SJCRH30 (cell line): ENCODE measurements at regions not wholly inside any gene's neighbourhood (a gene's known extent, or its start where the extent isn't known, plus 50 kb on each side); places are given as distances from the start of the nearest gene placed in this dataset.

Source experiments
- DNase-seq, 2 experiments: peaks; one replicate each; pipeline ENCODE4 v3.0.0-alpha.2; 2015 to 2020
- H3K27ac ChIP-seq: fragments of 250-450 bp; sonication (Bioruptor Pico); 2 replicates; pipeline ENCODE4 v1.5.1; 2020; ENCODE audit warnings: mild to moderate bottlenecking, moderate library complexity
- H3K27me3 ChIP-seq: fragments of 250-450 bp; sonication (Bioruptor Pico); 2 replicates; pipeline ENCODE4 v1.5.1; 2020; ENCODE audit warnings: mild to moderate bottlenecking, moderate library complexity
- H3K36me3 ChIP-seq: fragments of 250-450 bp; sonication (Bioruptor Pico); 2 replicates; pipeline ENCODE4 v1.5.1; 2020; ENCODE audit warnings: mild to moderate bottlenecking, moderate library complexity
- H3K4me1 ChIP-seq: fragments of 250-450 bp; sonication (Bioruptor Pico); 2 replicates; pipeline ENCODE4 v1.5.1; 2020; ENCODE audit warnings: mild to moderate bottlenecking, moderate library complexity
- H3K4me3 ChIP-seq: fragments of 250-450 bp; sonication (Bioruptor Pico); 2 replicates; pipeline ENCODE4 v1.5.1; 2020; ENCODE audit warnings: mild to moderate bottlenecking, moderate library complexity
- H3K9me3 ChIP-seq: fragments of 250-450 bp; sonication (Bioruptor Pico); replicated peaks from 2 replicates; pipeline ENCODE4 v1.5.1; 2020; ENCODE audit warnings: mild to moderate bottlenecking, moderate library complexity

DNA sequence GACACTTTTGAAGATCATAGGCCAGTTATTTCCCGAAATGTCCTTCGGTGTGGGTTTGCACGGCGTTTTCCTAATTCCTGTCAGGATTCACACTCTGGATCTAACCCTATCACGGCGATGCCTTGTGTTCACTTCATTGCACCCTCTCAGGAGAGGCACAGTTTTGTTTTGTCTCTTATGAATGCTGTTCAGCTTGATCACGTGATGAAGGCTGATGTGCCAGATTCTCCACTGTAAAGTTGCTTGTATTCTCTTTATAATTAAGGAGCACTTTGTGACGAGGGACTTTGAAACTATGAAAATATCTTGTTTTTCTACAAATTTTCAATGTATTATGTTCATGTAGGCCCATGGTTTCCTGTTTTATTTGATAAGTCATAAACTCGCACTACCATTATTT lies 568.1 kb downstream of the ACTR3B start:
- no peaks in the 10 kb centered on the region for H3K36me3 ChIP-seq
- H3K27ac ChIP-seq: no peak overlapping the region
- H3K9me3 ChIP-seq: no peaks in the 10 kb centered on the region
- H3K4me3 ChIP-seq: no peak overlapping the region
- no peaks in the 10 kb centered on the region for H3K27me3 ChIP-seq
- no peak for DNase-seq
- no peaks in the 10 kb centered on the region for H3K4me1 ChIP-seq

DNA sequence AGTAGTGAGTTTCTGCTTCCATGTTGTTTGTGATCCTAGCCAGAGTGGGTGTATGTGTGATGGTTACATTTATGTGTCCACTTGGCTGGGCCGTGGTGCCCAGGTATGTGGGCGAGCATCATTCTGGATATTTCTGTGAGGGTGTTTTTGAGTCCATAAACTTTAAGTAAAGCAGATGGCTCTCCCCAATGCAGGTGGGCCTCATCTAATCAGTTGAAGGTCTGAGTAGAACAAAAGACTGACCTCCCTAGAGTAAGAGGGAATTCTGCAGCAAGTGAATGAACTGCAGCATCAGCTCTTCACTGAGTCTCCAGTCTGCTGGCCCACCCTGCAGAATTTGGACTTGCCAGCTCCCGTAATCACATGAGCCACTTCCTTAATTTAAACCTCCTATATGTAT lies 571.9 kb downstream of the ACTR3B start:
- Histone ChIP-seq H3K36me3 (no peaks in the 10 kb centered on the region), H3K27me3 (no peaks in the 10 kb centered on the region), H3K9me3 (no peaks in the 10 kb centered on the region), H3K4me3 (no peak overlapping the region), H3K27ac (no peak overlapping the region), H3K4me1 (no peaks in the 10 kb centered on the region)
- no peak for DNase-seq

- Histone ChIP-seq H3K4me1 (no peaks in the 10 kb centered on the region), H3K27me3 (peaks cover 5% of the 10 kb centered on the region; the same call in 1 of the 2 replicates), H3K9me3 (no peaks in the 10 kb centered on the region; the same call in 1 of the 2 replicates), H3K4me3 (no peak overlapping the region), H3K27ac (no peak overlapping the region), H3K36me3 (no peaks in the 10 kb centered on the region)
- no peak for DNase-seq
These were observed 594.5 kb downstream of the ACTR3B start for GRCh38 chr7:153354071-153354470.

- no peaks in the 10 kb centered on the region for H3K4me1 ChIP-seq
- H3K9me3 ChIP-seq: no peaks in the 10 kb centered on the region
- H3K27me3 ChIP-seq: no peaks in the 10 kb centered on the region
- H3K4me3 ChIP-seq: no peak overlapping the region
- no peaks in the 10 kb centered on the region for H3K36me3 ChIP-seq
- peak in 1 of 2 experiments; percentile 22 for DNase-seq
- H3K27ac ChIP-seq: no peak overlapping the region
These were observed 610.5 kb downstream of the ACTR3B start for GRCh38 chr7:153370092-153370491.

DNA sequence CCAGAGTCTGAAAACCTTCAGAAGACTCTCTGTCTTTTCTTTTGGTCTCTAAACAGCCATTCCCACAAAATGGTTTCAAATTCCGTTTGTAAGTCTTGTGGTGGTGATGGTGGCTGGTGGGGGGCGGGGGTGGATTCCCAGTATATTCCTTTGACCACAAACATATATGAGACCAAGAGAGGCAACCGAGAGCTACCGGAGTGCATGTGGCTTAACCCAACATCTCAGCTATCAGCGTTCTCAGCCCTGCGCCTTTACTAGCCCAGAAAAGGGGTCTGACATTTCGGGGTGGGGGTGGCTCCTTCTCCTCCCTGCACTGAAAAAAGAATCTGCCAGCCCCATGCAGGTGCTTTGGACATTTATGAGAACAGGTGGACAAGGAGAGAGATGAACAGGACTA lies 621.1 kb downstream of the ACTR3B start:
- H3K36me3 ChIP-seq: no peaks in the 10 kb centered on the region
- H3K4me1 ChIP-seq: no peaks in the 10 kb centered on the region
- peak in 1 of 2 experiments; percentile 10 for DNase-seq
- peaks cover 16% of the 10 kb centered on the region; the same call in 1 of the 2 replicates for H3K27me3 ChIP-seq
- H3K4me3 ChIP-seq: no peak overlapping the region
- H3K27ac ChIP-seq: no peak overlapping the region
- no peaks in the 10 kb centered on the region for H3K9me3 ChIP-seq

- no peaks in the 10 kb centered on the region for H3K36me3 ChIP-seq
- no peak overlapping the region for H3K4me3 ChIP-seq
- no peaks in the 10 kb centered on the region for H3K4me1 ChIP-seq
- DNase-seq: peak; percentile 19 to 69
- no peaks in the 10 kb centered on the region for H3K9me3 ChIP-seq
- H3K27ac ChIP-seq: no peak overlapping the region
- H3K27me3 ChIP-seq: peaks cover 12% of the 10 kb centered on the region; the same call in 1 of the 2 replicates
These were observed 621.9 kb downstream of the ACTR3B start for GRCh38 chr7:153381275-153382040.

- Histone ChIP-seq H3K4me1 (no peaks in the 10 kb centered on the region), H3K4me3 (no peak overlapping the region), H3K27me3 (peaks cover 12% of the 10 kb centered on the region; the same call in 1 of the 2 replicates), H3K27ac (no peak overlapping the region), H3K36me3 (no peaks in the 10 kb centered on the region), H3K9me3 (no peaks in the 10 kb centered on the region)
- DNase-seq: no peak
These were observed 623.1 kb downstream of the ACTR3B start for GRCh38 chr7:153382641-153383101.

DNA sequence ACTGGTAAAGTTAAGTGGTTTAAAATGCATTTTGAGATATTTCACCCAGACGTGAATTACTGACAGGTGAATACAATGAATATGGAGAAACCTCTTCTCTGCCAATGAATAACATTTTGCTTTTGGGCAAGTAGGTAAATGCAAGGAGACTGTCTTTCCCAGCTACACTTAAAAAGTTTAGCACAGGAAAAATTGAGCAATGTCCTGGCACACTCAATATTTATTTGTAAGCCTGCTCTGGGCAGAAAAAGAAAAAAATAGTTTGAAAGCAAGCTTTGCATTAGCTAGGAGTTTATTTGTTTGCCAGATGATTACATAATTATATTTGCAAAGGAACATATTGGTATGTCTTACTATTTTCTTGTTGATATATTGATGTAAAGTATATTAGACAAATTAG lies 624.2 kb downstream of the ACTR3B start:
- Histone ChIP-seq H3K36me3 (no peaks in the 10 kb centered on the region), H3K4me1 (no peaks in the 10 kb centered on the region), H3K9me3 (no peaks in the 10 kb centered on the region), H3K4me3 (no peak overlapping the region), H3K27me3 (peaks cover 12% of the 10 kb centered on the region; the same call in 1 of the 2 replicates), H3K27ac (no peak overlapping the region)
- no peak for DNase-seq

DNA sequence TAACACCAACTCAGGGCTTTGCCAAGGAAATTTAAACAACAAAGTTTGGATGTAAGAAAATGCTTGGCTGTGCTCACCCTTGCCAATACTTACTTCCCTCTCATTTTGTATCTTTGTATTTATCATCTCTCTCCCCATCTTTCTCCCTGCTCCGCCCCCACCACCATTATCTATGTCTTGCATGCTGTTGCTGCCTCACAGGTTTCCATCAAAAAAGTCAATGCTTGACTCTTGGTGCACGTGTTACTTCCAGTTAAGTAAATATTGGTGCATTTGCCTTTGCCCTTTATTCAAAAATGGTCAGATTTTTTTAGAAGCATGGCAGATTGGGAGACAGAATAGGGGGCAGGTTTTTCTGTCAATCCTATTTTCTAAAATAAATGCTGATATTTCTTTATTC lies 626.0 kb downstream of the ACTR3B start:
- H3K9me3 ChIP-seq: no peaks in the 10 kb centered on the region
- peaks cover 11% of the 10 kb centered on the region; the same call in 1 of the 2 replicates for H3K27me3 ChIP-seq
- H3K36me3 ChIP-seq: no peaks in the 10 kb centered on the region
- DNase-seq: no peak
- no peak overlapping the region for H3K27ac ChIP-seq
- H3K4me1 ChIP-seq: no peaks in the 10 kb centered on the region
- H3K4me3 ChIP-seq: no peak overlapping the region

- Histone ChIP-seq H3K27ac (no peak overlapping the region), H3K27me3 (peaks cover 3% of the 10 kb centered on the region; the same call in 1 of the 2 replicates), H3K4me1 (no peaks in the 10 kb centered on the region), H3K4me3 (no peak overlapping the region), H3K36me3 (no peaks in the 10 kb centered on the region), H3K9me3 (no peaks in the 10 kb centered on the region)
- DNase-seq: no peak
These were observed 627.0 kb downstream of the ACTR3B start for GRCh38 chr7:153386556-153386955.

DNA sequence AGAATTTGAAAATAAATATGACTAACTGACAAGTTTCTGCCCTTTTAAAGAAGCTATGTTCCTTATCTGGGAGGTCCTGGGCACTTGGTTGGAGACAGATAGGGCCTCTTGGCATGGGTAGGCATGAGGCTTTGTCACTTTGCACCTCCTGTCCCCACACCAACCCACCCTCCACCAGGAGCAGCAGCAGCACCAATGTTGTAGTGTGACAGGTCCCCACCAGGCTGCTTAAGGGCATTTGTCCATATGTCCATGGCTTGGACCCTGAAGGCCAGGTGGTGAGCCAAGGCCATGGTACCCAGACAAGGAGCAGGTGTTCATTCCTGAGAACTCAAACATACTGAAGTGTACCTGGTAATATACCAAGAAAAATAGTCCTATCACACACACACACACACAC lies 629.1 kb downstream of the ACTR3B start:
- H3K27me3 ChIP-seq: no peaks in the 10 kb centered on the region
- no peaks in the 10 kb centered on the region for H3K36me3 ChIP-seq
- H3K9me3 ChIP-seq: peaks cover 4% of the 10 kb centered on the region
- no peak overlapping the region for H3K27ac ChIP-seq
- H3K4me1 ChIP-seq: no peaks in the 10 kb centered on the region
- DNase-seq: no peak
- H3K4me3 ChIP-seq: no peak overlapping the region

- H3K27me3 ChIP-seq: no peaks in the 10 kb centered on the region
- DNase-seq: no peak
- H3K27ac ChIP-seq: no peak overlapping the region
- no peaks in the 10 kb centered on the region for H3K4me1 ChIP-seq
- no peak overlapping the region for H3K4me3 ChIP-seq
- H3K36me3 ChIP-seq: no peaks in the 10 kb centered on the region
- H3K9me3 ChIP-seq: peaks cover 10% of the 10 kb centered on the region
These were observed 629.7 kb downstream of the ACTR3B start for GRCh38 chr7:153389261-153389660.

DNA sequence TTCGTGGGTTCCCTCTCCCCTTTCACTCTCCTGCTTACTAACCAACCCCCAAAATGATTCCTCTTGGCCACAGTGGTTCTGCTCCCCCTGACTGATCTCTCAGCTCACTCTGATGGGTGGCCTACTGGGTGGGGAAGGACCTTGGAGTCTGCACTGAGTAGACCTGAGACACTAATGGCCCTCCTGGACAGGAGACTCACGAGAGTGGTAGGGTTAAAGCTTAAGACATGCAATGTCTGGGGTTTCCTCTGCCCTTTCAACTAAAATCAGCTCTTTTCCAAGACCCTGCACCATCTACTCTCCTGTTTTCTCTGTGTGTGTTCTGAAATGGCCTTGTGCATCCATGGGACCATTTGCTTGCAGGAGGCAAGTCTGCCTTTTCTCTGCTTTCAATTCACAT lies 631.4 kb downstream of the ACTR3B start:
- Histone ChIP-seq H3K4me1 (no peaks in the 10 kb centered on the region), H3K4me3 (no peak overlapping the region)
- no peak for DNase-seq

DNA sequence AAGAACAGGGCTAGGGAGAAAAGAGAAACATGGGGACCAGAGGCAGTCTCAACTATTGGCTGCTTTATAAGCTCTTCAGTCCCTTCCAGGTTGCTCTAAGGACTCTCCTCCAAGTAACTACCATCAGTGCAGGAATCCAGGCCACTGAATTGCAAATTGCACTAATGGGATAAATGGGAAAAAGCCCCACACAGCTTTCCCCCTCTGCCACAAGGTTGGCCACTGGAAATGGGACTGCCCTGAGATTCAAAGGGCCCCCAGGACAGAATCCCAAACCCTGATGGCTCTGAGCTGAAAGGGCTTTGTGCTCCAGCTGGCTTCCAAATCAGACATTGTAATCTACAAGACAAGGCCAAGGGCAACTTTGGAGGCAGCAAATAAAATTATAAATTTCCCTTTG lies 633.2 kb downstream of the ACTR3B start:
- Histone ChIP-seq H3K27ac (no peak overlapping the region), H3K27me3 (no peaks in the 10 kb centered on the region), H3K9me3 (peaks cover 10% of the 10 kb centered on the region), H3K36me3 (no peaks in the 10 kb centered on the region), H3K4me3 (no peak overlapping the region), H3K4me1 (no peaks in the 10 kb centered on the region)
- DNase-seq: no peak

More for the DNA sequence above, 631.4 kb downstream of the ACTR3B start:
- Histone ChIP-seq H3K27ac (no peak overlapping the region), H3K27me3 (no peaks in the 10 kb centered on the region), H3K36me3 (no peaks in the 10 kb centered on the region), H3K9me3 (peaks cover 10% of the 10 kb centered on the region)

GRCh38 chr7:153393666-153394065 lies 634.1 kb downstream of the ACTR3B start:
- Histone ChIP-seq H3K27ac (no peak overlapping the region), H3K36me3 (no peaks in the 10 kb centered on the region), H3K27me3 (no peaks in the 10 kb centered on the region), H3K4me3 (no peak overlapping the region), H3K4me1 (no peaks in the 10 kb centered on the region), H3K9me3 (peaks cover 10% of the 10 kb centered on the region)
- DNase-seq: no peak

DNA sequence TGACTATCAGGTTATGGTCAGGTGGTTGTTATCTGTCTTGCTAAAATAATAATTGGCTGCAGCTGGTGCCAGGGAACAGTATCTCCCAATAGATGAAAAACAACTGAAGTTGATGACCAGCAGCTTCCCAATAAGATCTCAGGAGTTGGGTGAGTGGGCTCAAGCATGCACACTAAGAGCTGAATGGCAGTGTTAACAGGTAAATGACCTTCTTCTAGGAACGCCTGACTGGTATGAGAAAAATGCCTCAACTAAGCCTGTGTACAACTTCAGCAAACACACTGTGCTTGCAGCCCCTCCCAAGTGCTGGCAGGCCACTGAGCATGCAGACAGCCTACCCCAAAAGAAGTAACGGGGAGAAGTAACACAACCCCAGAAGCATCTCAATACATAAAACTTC lies 636.9 kb downstream of the ACTR3B start:
- Histone ChIP-seq H3K27ac (no peak overlapping the region), H3K4me1 (no peaks in the 10 kb centered on the region), H3K4me3 (no peak overlapping the region), H3K9me3 (peaks cover 10% of the 10 kb centered on the region), H3K36me3 (no peaks in the 10 kb centered on the region), H3K27me3 (no peaks in the 10 kb centered on the region)
- no peak for DNase-seq
